HG03095 (cell line): ENCODE measurements at regions not wholly inside any gene's neighbourhood (a gene's known extent, or its start where the extent isn't known, plus 50 kb on each side); places are given as distances from the start of the nearest gene placed in this dataset.
"Not testable (repeated sequence)": the region's sequence is repeated elsewhere in the genome, so short reads cannot be mapped to it uniquely, and the experiment has no call there.

ENCODE experiments used
- ATAC-seq: cut with Tn5 transposase; IDR thresholded peaks from one replicate; pipeline ENCODE4 v1.9.1; 2021; ENCODE audit warnings: moderate library complexity; ENCODE audit not compliant: unreplicated experiment

- ATAC-seq = no peak
These were observed 96.4 kb upstream of the IGSF10 start for GRCh38 chr3:151557068-151557840.

- ATAC-seq = no peak
These were observed 95.7 kb upstream of the IGSF10 start for GRCh38 chr3:151556596-151556995.

GRCh38 chr3:151555523-151555922, 94.7 kb upstream of the IGSF10 start:
- no peak for ATAC-seq

- ATAC-seq = no peak
These were observed 93.0 kb upstream of the IGSF10 start for GRCh38 chr3:151553888-151554287.

GRCh38 chr3:151552589-151552988, 91.7 kb upstream of the IGSF10 start:
- no peak for ATAC-seq

- no peak for ATAC-seq
These were observed 89.8 kb upstream of the IGSF10 start for GRCh38 chr3:151550642-151551041.

- ATAC-seq = no peak
These were observed 89.3 kb upstream of the IGSF10 start for GRCh38 chr3:151550025-151550618.

GRCh38 chr3:151548195-151548594, 87.3 kb upstream of the IGSF10 start:
- no peak for ATAC-seq

GRCh38 chr3:151544164-151544548, 83.3 kb upstream of the IGSF10 start:
- no peak for ATAC-seq

GRCh38 chr3:151541178-151541577, 80.3 kb upstream of the IGSF10 start:
- ATAC-seq = no peak

GRCh38 chr3:151539599-151539998, 78.7 kb upstream of the IGSF10 start:
- ATAC-seq = no peak

- no peak for ATAC-seq
These were observed 77.9 kb upstream of the IGSF10 start for GRCh38 chr3:151538456-151539393.

- no peak for ATAC-seq
These were observed 76.9 kb upstream of the IGSF10 start for GRCh38 chr3:151537726-151538125.

GRCh38 chr3:151526757-151527156, 65.9 kb upstream of the IGSF10 start:
- ATAC-seq = no peak

GRCh38 chr3:151520105-151520504, 59.2 kb upstream of the IGSF10 start:
- no peak for ATAC-seq

GRCh38 chr3:151511433-151511832, 50.6 kb upstream of the IGSF10 start:
- ATAC-seq = not testable (repeated sequence)
